SU-DHL-6 (cell line): ENCODE measurements at regions not wholly inside any gene's neighbourhood (a gene's known extent, or its start where the extent isn't known, plus 50 kb on each side); places are given as distances from the start of the nearest gene placed in this dataset.

Source experiments
- CTCF ChIP-seq: fragments of 200-600 bp; sonication (generic); IDR thresholded peaks from one replicate; pipeline ENCODE4 v1.5.1; 2017; ENCODE audit warnings: antibody characterized with exemption, mild to moderate bottlenecking, low read length, moderate library complexity; ENCODE audit not compliant: insufficient read depth, poor library complexity, severe bottlenecking
- EZH2phosphoT487 ChIP-seq: fragments of 200-600 bp; sonication (generic), shearing (Covaris generic); conservative IDR thresholded peaks from 2 replicates; pipeline ENCODE4 v1.6.1; 2018; ENCODE audit warnings: mild to moderate bottlenecking, antibody characterized with exemption, low read length, moderate library complexity, mixed read lengths

- TF ChIP-seq CTCF (no peak), EZH2phosphoT487 (no peak)
Measured at GRCh38 chr2:133843551-133843950, 275.3 kb upstream of the NCKAP5 start.
